SK-N-SH treated with all-trans-retinoic acid at 6 μM for 48 hours (cell line): ENCODE measurements at regions not wholly inside any gene's neighbourhood (a gene's known extent, or its start where the extent isn't known, plus 50 kb on each side); places are given as distances from the start of the nearest gene placed in this dataset.

ENCODE experiments used
- ATAC-seq: fragments of 200-7000 bp; cut with Tn5 transposase; 3 replicates; pipeline ENCODE4 v1.9.1; 2020; ENCODE audit warnings: mild to moderate bottlenecking, moderate library complexity
- ARNTL ChIP-seq: fragments of 450-650 bp; formaldehyde crosslinking; IDR thresholded peaks from 2 replicates; pipeline ENCODE4 v1.5.0; 2020; ENCODE audit warnings: low read depth, mild to moderate bottlenecking, moderate library complexity, borderline replicate concordance
- BACH2 ChIP-seq: fragments of 250-450 bp; sonication (Bioruptor Pico); IDR thresholded peaks from 2 replicates; pipeline ENCODE4 v1.9.0; 2021; ENCODE audit warnings: mild to moderate bottlenecking, borderline replicate concordance
- CSDC2 ChIP-seq: fragments of 250-450 bp; sonication (Bioruptor Pico); IDR thresholded peaks from 2 replicates; pipeline ENCODE4 v1.5.0; 2020; ENCODE audit warnings: mild to moderate bottlenecking, moderate library complexity
- CSRNP3 ChIP-seq: fragments of 250-450 bp; sonication (Bioruptor Pico); IDR thresholded peaks from 2 replicates; pipeline ENCODE4 v1.5.1; 2021; ENCODE audit warnings: mild to moderate bottlenecking, moderate library complexity
- ESRRG ChIP-seq: fragments of 250-450 bp; sonication (Bioruptor Pico); IDR thresholded peaks from 2 replicates; pipeline ENCODE4 v1.6.1; 2021; ENCODE audit warnings: mild to moderate bottlenecking
- ISL1 ChIP-seq: fragments of 250-450 bp; sonication (Bioruptor Pico); IDR thresholded peaks from 2 replicates; pipeline ENCODE4 v2.1.2; 2022; ENCODE audit warnings: mild to moderate bottlenecking, moderate library complexity
- OSR1 ChIP-seq: fragments of 250-450 bp; sonication (Bioruptor Pico); IDR thresholded peaks from 2 replicates; pipeline ENCODE4 v1.8.0; 2022; ENCODE audit warnings: moderate library complexity, mild to moderate bottlenecking, inconsistent platforms
- POU6F1 ChIP-seq: fragments of 250-450 bp; sonication (Bioruptor Pico); IDR thresholded peaks from 2 replicates; pipeline ENCODE4 v1.8.0; 2021; ENCODE audit warnings: low read depth, mild to moderate bottlenecking, moderate library complexity, borderline replicate concordance
- PPARA ChIP-seq: fragments of 250-450 bp; sonication (Bioruptor Pico); IDR thresholded peaks from 2 replicates; pipeline ENCODE4 v1.5.0; 2020; ENCODE audit warnings: mild to moderate bottlenecking, borderline replicate concordance
- RARB ChIP-seq: fragments of 250-450 bp; sonication (Bioruptor Pico); IDR thresholded peaks from 2 replicates; pipeline ENCODE4 v1.8.0; 2021; ENCODE audit warnings: mild to moderate bottlenecking, moderate library complexity
- SNAI2 ChIP-seq: fragments of 250-450 bp; sonication (Bioruptor Pico); IDR thresholded peaks from 2 replicates; pipeline ENCODE4 v1.5.0; 2020; ENCODE audit warnings: mild to moderate bottlenecking, moderate library complexity
- TCF4 ChIP-seq: fragments of 250-450 bp; sonication (Bioruptor Pico); IDR thresholded peaks from 2 replicates; pipeline ENCODE4 v1.8.0; 2021; ENCODE audit warnings: mild to moderate bottlenecking, moderate library complexity, borderline replicate concordance
- TOX ChIP-seq: fragments of 250-450 bp; sonication (Bioruptor Pico); IDR thresholded peaks from 2 replicates; pipeline ENCODE4 v1.8.0; 2021; ENCODE audit warnings: mild to moderate bottlenecking, moderate library complexity, borderline replicate concordance
- ZC3H10 ChIP-seq: fragments of 250-450 bp; sonication (Bioruptor Pico); IDR thresholded peaks from 2 replicates; pipeline ENCODE4 v1.5.1; 2021; ENCODE audit warnings: mild to moderate bottlenecking, moderate library complexity
- ZFP3 ChIP-seq: fragments of 250-450 bp; sonication (Bioruptor Pico); IDR thresholded peaks from 2 replicates; pipeline ENCODE4 v1.5.0; 2020; ENCODE audit warnings: mild to moderate bottlenecking, moderate library complexity
- ZFP30 ChIP-seq: fragments of 450-650 bp; formaldehyde crosslinking; IDR thresholded peaks from 2 replicates; pipeline ENCODE4 v1.5.0; 2022; ENCODE audit warnings: mild to moderate bottlenecking, moderate library complexity
- ZNF565 ChIP-seq: fragments of 450-650 bp; formaldehyde crosslinking; conservative IDR thresholded peaks from 2 replicates; pipeline ENCODE4 v1.5.0; 2020; ENCODE audit warnings: low read depth, mild to moderate bottlenecking, moderate library complexity
- ZNF70 ChIP-seq: fragments of 450-650 bp; formaldehyde crosslinking; IDR thresholded peaks from 2 replicates; pipeline ENCODE4 v1.5.0; 2020; ENCODE audit warnings: mild to moderate bottlenecking, moderate library complexity
- ZNF8 ChIP-seq: fragments of 450-650 bp; formaldehyde crosslinking; IDR thresholded peaks from 2 replicates; pipeline ENCODE4 v1.5.0; 2020; ENCODE audit warnings: mild to moderate bottlenecking, moderate library complexity
- TF ChIP-seq, protein P1 (sequence below): fragments of 250-450 bp; sonication (Bioruptor Pico); IDR thresholded peaks from 2 replicates; pipeline ENCODE4 v1.5.1; 2020; ENCODE audit warnings: low read depth, mild to moderate bottlenecking, moderate library complexity
- TF ChIP-seq, protein P2 (sequence below): fragments of 250-450 bp; sonication (Bioruptor Pico); IDR thresholded peaks from 2 replicates; pipeline ENCODE4 v1.8.0; 2020; ENCODE audit warnings: mild to moderate bottlenecking, moderate library complexity, borderline replicate concordance
- TF ChIP-seq, protein P3 (sequence below): fragments of 250-450 bp; sonication (Bioruptor Pico); IDR thresholded peaks from 2 replicates; pipeline ENCODE4 v1.5.0; 2020; ENCODE audit warnings: mild to moderate bottlenecking, moderate library complexity

GRCh38 chr2:23280401-23280800 lies 104.6 kb upstream of the KLHL29 start:
- TF ChIP-seq ZNF70 (CRISPR knock-in tag) = no peak
- no peak for TF ChIP-seq RARB
- TF ChIP-seq, protein P1, sequence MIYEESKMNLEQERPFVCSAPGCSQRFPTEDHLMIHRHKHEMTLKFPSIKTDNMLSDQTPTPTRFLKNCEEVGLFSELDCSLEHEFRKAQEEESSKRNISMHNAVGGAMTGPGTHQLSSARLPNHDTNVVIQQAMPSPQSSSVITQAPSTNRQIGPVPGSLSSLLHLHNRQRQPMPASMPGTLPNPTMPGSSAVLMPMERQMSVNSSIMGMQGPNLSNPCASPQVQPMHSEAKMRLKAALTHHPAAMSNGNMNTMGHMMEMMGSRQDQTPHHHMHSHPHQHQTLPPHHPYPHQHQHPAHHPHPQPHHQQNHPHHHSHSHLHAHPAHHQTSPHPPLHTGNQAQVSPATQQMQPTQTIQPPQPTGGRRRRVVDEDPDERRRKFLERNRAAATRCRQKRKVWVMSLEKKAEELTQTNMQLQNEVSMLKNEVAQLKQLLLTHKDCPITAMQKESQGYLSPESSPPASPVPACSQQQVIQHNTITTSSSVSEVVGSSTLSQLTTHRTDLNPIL (CRISPR knock-in tag) = no peak
- TF ChIP-seq PPARA = no peak
- no peak for TF ChIP-seq SNAI2
- TF ChIP-seq ARNTL = no peak
- no peak for TF ChIP-seq CSDC2 (CRISPR knock-in tag)
- no peak for TF ChIP-seq BACH2
- TF ChIP-seq ZFP30 = no peak
- no peak for TF ChIP-seq TCF4 (CRISPR knock-in tag)
- TF ChIP-seq POU6F1 (CRISPR knock-in tag) = no peak
- TF ChIP-seq ISL1 (CRISPR knock-in tag) = no peak
- no peak for TF ChIP-seq TOX (CRISPR knock-in tag)
- TF ChIP-seq ZNF8 (CRISPR knock-in tag) = no peak
- TF ChIP-seq, protein P2, sequence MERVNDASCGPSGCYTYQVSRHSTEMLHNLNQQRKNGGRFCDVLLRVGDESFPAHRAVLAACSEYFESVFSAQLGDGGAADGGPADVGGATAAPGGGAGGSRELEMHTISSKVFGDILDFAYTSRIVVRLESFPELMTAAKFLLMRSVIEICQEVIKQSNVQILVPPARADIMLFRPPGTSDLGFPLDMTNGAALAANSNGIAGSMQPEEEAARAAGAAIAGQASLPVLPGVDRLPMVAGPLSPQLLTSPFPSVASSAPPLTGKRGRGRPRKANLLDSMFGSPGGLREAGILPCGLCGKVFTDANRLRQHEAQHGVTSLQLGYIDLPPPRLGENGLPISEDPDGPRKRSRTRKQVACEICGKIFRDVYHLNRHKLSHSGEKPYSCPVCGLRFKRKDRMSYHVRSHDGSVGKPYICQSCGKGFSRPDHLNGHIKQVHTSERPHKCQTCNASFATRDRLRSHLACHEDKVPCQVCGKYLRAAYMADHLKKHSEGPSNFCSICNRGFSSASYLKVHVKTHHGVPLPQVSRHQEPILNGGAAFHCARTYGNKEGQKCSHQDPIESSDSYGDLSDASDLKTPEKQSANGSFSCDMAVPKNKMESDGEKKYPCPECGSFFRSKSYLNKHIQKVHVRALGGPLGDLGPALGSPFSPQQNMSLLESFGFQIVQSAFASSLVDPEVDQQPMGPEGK (CRISPR knock-in tag) = no peak
- TF ChIP-seq CSRNP3 = no peak
- no peak for TF ChIP-seq OSR1 (CRISPR knock-in tag)
- no peak for TF ChIP-seq ESRRG (CRISPR knock-in tag)
- no peak for TF ChIP-seq ZFP3 (CRISPR knock-in tag)
- no peak for TF ChIP-seq ZNF565 (CRISPR knock-in tag)
- TF ChIP-seq, all 23 proteins: peak for 0
- no peak for ATAC-seq

DNA sequence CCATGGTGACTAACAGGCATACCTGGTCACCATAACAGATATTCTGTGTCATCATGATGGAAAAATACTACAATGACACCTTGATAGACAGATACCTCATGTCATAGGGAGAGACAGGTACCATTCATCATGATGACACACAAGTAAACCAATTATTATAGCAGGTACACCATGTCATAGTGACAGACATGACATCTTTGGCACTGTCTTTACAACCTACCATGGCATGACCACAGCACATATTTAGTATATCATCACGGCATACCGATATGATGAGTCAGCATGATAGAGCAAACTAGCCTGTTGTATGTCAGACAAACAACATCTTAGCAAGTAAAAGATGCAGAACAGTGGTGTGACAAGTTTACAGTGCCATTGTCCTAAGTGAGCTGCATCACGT lies 101.3 kb upstream of the KLHL29 start:
- TF ChIP-seq, protein P3, sequence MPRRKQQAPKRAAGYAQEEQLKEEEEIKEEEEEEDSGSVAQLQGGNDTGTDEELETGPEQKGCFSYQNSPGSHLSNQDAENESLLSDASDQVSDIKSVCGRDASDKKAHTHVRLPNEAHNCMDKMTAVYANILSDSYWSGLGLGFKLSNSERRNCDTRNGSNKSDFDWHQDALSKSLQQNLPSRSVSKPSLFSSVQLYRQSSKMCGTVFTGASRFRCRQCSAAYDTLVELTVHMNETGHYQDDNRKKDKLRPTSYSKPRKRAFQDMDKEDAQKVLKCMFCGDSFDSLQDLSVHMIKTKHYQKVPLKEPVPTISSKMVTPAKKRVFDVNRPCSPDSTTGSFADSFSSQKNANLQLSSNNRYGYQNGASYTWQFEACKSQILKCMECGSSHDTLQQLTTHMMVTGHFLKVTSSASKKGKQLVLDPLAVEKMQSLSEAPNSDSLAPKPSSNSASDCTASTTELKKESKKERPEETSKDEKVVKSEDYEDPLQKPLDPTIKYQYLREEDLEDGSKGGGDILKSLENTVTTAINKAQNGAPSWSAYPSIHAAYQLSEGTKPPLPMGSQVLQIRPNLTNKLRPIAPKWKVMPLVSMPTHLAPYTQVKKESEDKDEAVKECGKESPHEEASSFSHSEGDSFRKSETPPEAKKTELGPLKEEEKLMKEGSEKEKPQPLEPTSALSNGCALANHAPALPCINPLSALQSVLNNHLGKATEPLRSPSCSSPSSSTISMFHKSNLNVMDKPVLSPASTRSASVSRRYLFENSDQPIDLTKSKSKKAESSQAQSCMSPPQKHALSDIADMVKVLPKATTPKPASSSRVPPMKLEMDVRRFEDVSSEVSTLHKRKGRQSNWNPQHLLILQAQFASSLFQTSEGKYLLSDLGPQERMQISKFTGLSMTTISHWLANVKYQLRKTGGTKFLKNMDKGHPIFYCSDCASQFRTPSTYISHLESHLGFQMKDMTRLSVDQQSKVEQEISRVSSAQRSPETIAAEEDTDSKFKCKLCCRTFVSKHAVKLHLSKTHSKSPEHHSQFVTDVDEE (CRISPR knock-in tag) = no peak
- peak; percentile 37 for TF ChIP-seq ISL1 (CRISPR knock-in tag)
- TF ChIP-seq PPARA = no peak
- TF ChIP-seq BACH2 = no peak
- ATAC-seq = no peak

DNA sequence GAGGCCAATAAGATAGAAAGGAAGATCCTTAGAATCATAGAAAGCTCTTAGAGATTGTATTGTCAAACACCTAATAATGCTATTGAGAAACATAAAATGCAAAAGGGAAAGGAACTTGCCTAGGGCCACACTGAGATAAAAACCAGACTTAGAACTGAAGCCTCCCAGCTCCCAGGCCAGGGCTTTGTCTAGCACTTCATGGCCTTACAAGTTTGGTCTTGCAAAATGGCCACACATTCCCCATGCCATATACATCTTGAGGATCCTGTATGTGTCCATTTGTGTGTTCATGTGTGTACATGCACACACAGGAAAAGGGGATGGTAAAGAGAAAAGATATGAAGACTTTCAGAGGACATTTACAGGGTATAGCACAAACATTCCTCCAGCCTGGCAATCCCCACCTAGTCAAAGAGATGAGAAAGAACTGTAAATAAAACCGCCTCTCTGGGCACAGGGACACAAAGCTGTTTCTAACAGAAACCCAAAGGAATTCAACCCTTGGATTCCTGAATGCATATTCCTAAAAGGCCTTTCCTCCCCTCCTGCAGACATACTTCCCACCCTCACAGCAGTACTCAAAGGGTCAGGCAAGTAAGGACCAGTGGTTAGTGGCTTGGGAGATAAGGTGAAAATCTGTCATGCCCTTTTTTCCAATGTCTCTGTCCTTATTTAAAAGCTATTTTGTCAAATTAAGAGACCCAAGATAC lies 99.7 kb upstream of the KLHL29 start:
- no peak for ATAC-seq
- TF ChIP-seq, protein P2 (CRISPR knock-in tag) = no peak
- TF ChIP-seq TCF4 (CRISPR knock-in tag) (no peak), RARB (no peak), ZNF565 (CRISPR knock-in tag) (no peak), ZC3H10 (CRISPR knock-in tag) (no peak), ARNTL (no peak), OSR1 (CRISPR knock-in tag) (no peak), PPARA (no peak), TOX (CRISPR knock-in tag) (no peak), ESRRG (CRISPR knock-in tag) (no peak), ISL1 (CRISPR knock-in tag) (no peak), BACH2 (no peak), CSRNP3 (no peak), CSDC2 (CRISPR knock-in tag) (no peak), ZFP3 (CRISPR knock-in tag) (no peak)
